Large intestine (tissue), 3 donors: ENCODE measurements at regions not wholly inside any gene's neighbourhood (a gene's known extent, or its start where the extent isn't known, plus 50 kb on each side); places are given as distances from the start of the nearest gene placed in this dataset.

Source experiments
- DNase-seq, 2 donors: peaks; one replicate each; pipeline versions ENCODE4 v3.0.0 to v3.0.0-alpha.2; 2013
- H3K27ac ChIP-seq: one replicate; pipeline ENCODE4 v1.5.1; 2013; ENCODE audit warnings: low read length
- H3K27me3 ChIP-seq: 2 replicates; pipeline ENCODE4 v1.6.1; 2013; ENCODE audit warnings: low read length; ENCODE audit not compliant: control insufficient read depth, insufficient read depth
- H3K36me3 ChIP-seq: 2 replicates; pipeline ENCODE4 v1.6.1; 2013; ENCODE audit warnings: low read length; ENCODE audit not compliant: control insufficient read depth, insufficient read depth
- H3K4me1 ChIP-seq: one replicate; pipeline ENCODE4 v1.6.1; 2013; ENCODE audit warnings: low read length; ENCODE audit not compliant: control insufficient read depth, insufficient read depth
- H3K4me3 ChIP-seq: one replicate; pipeline ENCODE4 v1.5.1; 2013; ENCODE audit warnings: low read length
- H3K9me3 ChIP-seq: one replicate; pipeline ENCODE4 v1.6.1; 2013; ENCODE audit warnings: mild to moderate bottlenecking, low read depth, low read length, moderate library complexity; ENCODE audit not compliant: control insufficient read depth
- WGBS: methylation state at CpG from one replicate; pipeline ENCODE4 v1.1.5; 2013; ENCODE audit warnings: low lambda C conversion rate; ENCODE audit not compliant: insufficient coverage; 5-methylcytosine and 5-hydroxymethylcytosine counted together

GRCh38 chr15:87633525-87633924 lies 623.0 kb downstream of the NTRK3 start:
- Histone ChIP-seq H3K27me3 (no peaks in the 10 kb centered on the region), H3K36me3 (no peaks in the 10 kb centered on the region), H3K27ac (no peak overlapping the region), H3K9me3 (no peaks in the 10 kb centered on the region), H3K4me1 (no peaks in the 10 kb centered on the region), H3K4me3 (no peak overlapping the region)
- no CpG with 5 or more reads among the region's 1 CpG for WGBS
- DNase-seq, result no peak

GRCh38 chr15:87632364-87632763 lies 624.2 kb downstream of the NTRK3 start:
- Histone ChIP-seq H3K27ac (no peak overlapping the region), H3K4me3 (no peak overlapping the region), H3K27me3 (no peaks in the 10 kb centered on the region), H3K4me1 (no peaks in the 10 kb centered on the region), H3K36me3 (no peaks in the 10 kb centered on the region), H3K9me3 (no peaks in the 10 kb centered on the region)
- no peak for DNase-seq

GRCh38 chr15:87631775-87632174 lies 624.8 kb downstream of the NTRK3 start:
- Histone ChIP-seq H3K27ac (no peak overlapping the region), H3K4me1 (no peaks in the 10 kb centered on the region), H3K9me3 (no peaks in the 10 kb centered on the region), H3K36me3 (no peaks in the 10 kb centered on the region), H3K4me3 (no peak overlapping the region), H3K27me3 (no peaks in the 10 kb centered on the region)
- no CpG with 5 or more reads among the region's 2 CpGs for WGBS
- DNase-seq, result no peak

- Histone ChIP-seq H3K4me3 (no peak overlapping the region), H3K9me3 (no peaks in the 10 kb centered on the region)
- no CpG with 5 or more reads among the region's 1 CpG for WGBS
These were observed 625.4 kb downstream of the NTRK3 start for GRCh38 chr15:87631093-87631492.

GRCh38 chr15:87628311-87628710 lies 628.2 kb downstream of the NTRK3 start:
- no peak overlapping the region for H3K4me3 ChIP-seq
- WGBS, result no CpG with 5 or more reads among the region's 3 CpGs

More at GRCh38 chr15:87631093-87631492, 625.4 kb downstream of the NTRK3 start:
- Histone ChIP-seq H3K36me3 (no peaks in the 10 kb centered on the region), H3K27ac (no peak overlapping the region), H3K4me1 (no peaks in the 10 kb centered on the region), H3K27me3 (no peaks in the 10 kb centered on the region)
- no peak for DNase-seq

GRCh38 chr15:87626860-87627259 lies 629.7 kb downstream of the NTRK3 start:
- WGBS, result 83% methylated on average over 1 of the region's 4 CpGs
- no peaks in the 10 kb centered on the region for H3K27me3 ChIP-seq
- H3K4me1 ChIP-seq, result no peaks in the 10 kb centered on the region
- no peaks in the 10 kb centered on the region for H3K36me3 ChIP-seq
- no peak overlapping the region for H3K27ac ChIP-seq
- DNase-seq, result no peak
- H3K9me3 ChIP-seq, result no peaks in the 10 kb centered on the region
- H3K4me3 ChIP-seq, result no peak overlapping the region

More at GRCh38 chr15:87628311-87628710, 628.2 kb downstream of the NTRK3 start:
- Histone ChIP-seq H3K36me3 (no peaks in the 10 kb centered on the region), H3K9me3 (no peaks in the 10 kb centered on the region), H3K27ac (no peak overlapping the region), H3K27me3 (no peaks in the 10 kb centered on the region), H3K4me1 (no peaks in the 10 kb centered on the region)
- no peak for DNase-seq

GRCh38 chr15:87623832-87624231 lies 632.7 kb downstream of the NTRK3 start:
- Histone ChIP-seq H3K36me3 (no peaks in the 10 kb centered on the region), H3K27me3 (no peaks in the 10 kb centered on the region), H3K4me3 (no peak overlapping the region), H3K4me1 (peaks cover 1% of the 10 kb centered on the region), H3K27ac (no peak overlapping the region), H3K9me3 (no peaks in the 10 kb centered on the region)
- WGBS, result 80% methylated on average over 1 of the region's 6 CpGs
- DNase-seq, result no peak

- no peaks in the 10 kb centered on the region for H3K36me3 ChIP-seq
- WGBS, result no CpG with 5 or more reads among the region's 2 CpGs
These were observed 636.1 kb downstream of the NTRK3 start for GRCh38 chr15:87620393-87620792.

GRCh38 chr15:87619161-87619960 lies 637.2 kb downstream of the NTRK3 start:
- WGBS, result 50% methylated on average over 1 of the region's 9 CpGs
- DNase-seq, result peak; percentile 5 to 15

More at GRCh38 chr15:87620393-87620792, 636.1 kb downstream of the NTRK3 start:
- H3K4me3 ChIP-seq, result no peak overlapping the region
- no peaks in the 10 kb centered on the region for H3K27me3 ChIP-seq
- DNase-seq, result no peak
- H3K9me3 ChIP-seq, result no peaks in the 10 kb centered on the region
- peaks cover 4% of the 10 kb centered on the region for H3K4me1 ChIP-seq
- no peak overlapping the region for H3K27ac ChIP-seq

GRCh38 chr15:87618203-87618725 lies 638.3 kb downstream of the NTRK3 start:
- no peaks in the 10 kb centered on the region for H3K27me3 ChIP-seq
- H3K4me1 ChIP-seq, result peaks cover 4% of the 10 kb centered on the region
- no peaks in the 10 kb centered on the region for H3K36me3 ChIP-seq
- WGBS, result 29% methylated on average over 1 of the region's 4 CpGs
- no peak overlapping the region for H3K4me3 ChIP-seq
- H3K9me3 ChIP-seq, result no peaks in the 10 kb centered on the region
- H3K27ac ChIP-seq, result no peak overlapping the region
- DNase-seq, result no peak

More at GRCh38 chr15:87619161-87619960, 637.2 kb downstream of the NTRK3 start:
- Histone ChIP-seq H3K9me3 (no peaks in the 10 kb centered on the region), H3K4me3 (no peak overlapping the region), H3K27me3 (no peaks in the 10 kb centered on the region), H3K27ac (peak overlapping the region; percentile 42), H3K36me3 (no peaks in the 10 kb centered on the region), H3K4me1 (peaks cover 4% of the 10 kb centered on the region)

- Histone ChIP-seq H3K4me1 (peaks cover 4% of the 10 kb centered on the region), H3K4me3 (no peak overlapping the region), H3K9me3 (no peaks in the 10 kb centered on the region), H3K27me3 (no peaks in the 10 kb centered on the region), H3K36me3 (no peaks in the 10 kb centered on the region), H3K27ac (no peak overlapping the region)
- no peak for DNase-seq
- WGBS, result 100% methylated on average over 1 of the region's 9 CpGs
These were observed 641.8 kb downstream of the NTRK3 start for GRCh38 chr15:87614704-87615103.
